ENCODE measurements at regions not wholly inside any gene's neighbourhood (a gene's known extent, or its start where the extent isn't known, plus 50 kb on each side); places are given as distances from the start of the nearest gene placed in this dataset.

DNA sequence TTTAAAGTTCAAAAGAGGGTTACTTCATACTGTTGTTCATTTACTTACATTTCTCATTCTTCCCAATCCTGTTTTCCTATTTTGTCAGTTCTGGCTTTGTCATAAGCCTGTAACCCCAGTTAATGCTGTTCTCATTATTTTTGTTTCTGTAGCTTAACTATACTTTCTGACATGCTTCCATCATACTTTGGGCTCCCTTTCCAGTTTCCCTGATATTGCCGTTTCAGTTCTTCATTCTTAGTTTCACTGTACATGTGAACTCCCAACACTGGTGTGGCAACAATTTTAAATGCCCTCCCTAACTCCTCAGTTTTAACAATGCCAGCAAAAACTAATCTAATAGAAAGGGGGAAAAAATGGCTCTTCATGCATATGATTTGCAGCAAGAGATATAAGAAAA, 456.7 kb downstream of the LMO4 start:
- no peak for DNase-seq (ENCODE audit: low spot score in 2 of 2)
- no peak overlapping the region for H3K4me3 ChIP-seq (ENCODE audit: low read depth, poor library complexity, severe bottlenecking)
- intact Hi-C loops (cut with DNase I; ENCODE audit: low total_unique reads), result no loop called here
- WGBS, 2 donors, result 59 to 67% methylated on average over 1 of the region's 1 CpG
- TF ChIP-seq, protein P1, sequence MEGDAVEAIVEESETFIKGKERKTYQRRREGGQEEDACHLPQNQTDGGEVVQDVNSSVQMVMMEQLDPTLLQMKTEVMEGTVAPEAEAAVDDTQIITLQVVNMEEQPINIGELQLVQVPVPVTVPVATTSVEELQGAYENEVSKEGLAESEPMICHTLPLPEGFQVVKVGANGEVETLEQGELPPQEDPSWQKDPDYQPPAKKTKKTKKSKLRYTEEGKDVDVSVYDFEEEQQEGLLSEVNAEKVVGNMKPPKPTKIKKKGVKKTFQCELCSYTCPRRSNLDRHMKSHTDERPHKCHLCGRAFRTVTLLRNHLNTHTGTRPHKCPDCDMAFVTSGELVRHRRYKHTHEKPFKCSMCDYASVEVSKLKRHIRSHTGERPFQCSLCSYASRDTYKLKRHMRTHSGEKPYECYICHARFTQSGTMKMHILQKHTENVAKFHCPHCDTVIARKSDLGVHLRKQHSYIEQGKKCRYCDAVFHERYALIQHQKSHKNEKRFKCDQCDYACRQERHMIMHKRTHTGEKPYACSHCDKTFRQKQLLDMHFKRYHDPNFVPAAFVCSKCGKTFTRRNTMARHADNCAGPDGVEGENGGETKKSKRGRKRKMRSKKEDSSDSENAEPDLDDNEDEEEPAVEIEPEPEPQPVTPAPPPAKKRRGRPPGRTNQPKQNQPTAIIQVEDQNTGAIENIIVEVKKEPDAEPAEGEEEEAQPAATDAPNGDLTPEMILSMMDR (IDR thresholded peaks at IDR 0.05), result no peak
- TF ChIP-seq POLR2A (IDR thresholded peaks at IDR 0.05), result no peak

DNA sequence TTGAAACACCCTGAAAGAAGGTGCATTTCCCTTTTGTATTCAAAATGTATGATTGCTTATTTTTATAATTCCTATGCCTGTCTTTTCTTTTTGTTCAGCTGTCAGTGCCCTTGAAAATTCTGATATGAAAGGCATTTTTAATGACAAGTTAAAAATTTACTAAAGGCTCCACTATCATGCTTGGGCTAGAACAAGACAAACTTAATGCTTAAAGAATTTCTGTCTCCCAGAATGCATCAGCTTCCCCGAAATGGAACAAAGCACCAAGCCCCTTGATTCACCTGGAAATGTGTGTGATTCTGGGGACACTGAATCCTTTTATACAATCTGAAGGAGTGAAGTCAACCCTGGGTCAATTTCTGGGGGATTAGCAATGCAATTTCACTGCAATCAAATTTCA, 457.5 kb downstream of the LMO4 start:
- no peak for DNase-seq (ENCODE audit: low spot score in 2 of 2)
- 85 to 100% methylated on average over 1 of the region's 1 CpG for WGBS, 2 donors
- TF ChIP-seq, protein P1 (IDR thresholded peaks at IDR 0.05), result no peak
- no peak for TF ChIP-seq POLR2A (IDR thresholded peaks at IDR 0.05)
- no peak overlapping the region for H3K4me3 ChIP-seq (ENCODE audit: low read depth, poor library complexity, severe bottlenecking)
- intact Hi-C loops (cut with DNase I; ENCODE audit: low total_unique reads), result no loop called here

- DNase-seq (ENCODE audit: low spot score in 2 of 2), result no peak
- WGBS, 2 donors, result 89 to 91% methylated on average over 5 of the region's 5 CpGs
- no peak overlapping the region for H3K4me3 ChIP-seq (ENCODE audit: low read depth, poor library complexity, severe bottlenecking)
- TF ChIP-seq, protein P1 (IDR thresholded peaks at IDR 0.05), result no peak
- no peak for TF ChIP-seq POLR2A (IDR thresholded peaks at IDR 0.05)
- intact Hi-C loops (cut with DNase I; ENCODE audit: low total_unique reads), result no loop called here
Measured at GRCh38 chr1:87786861-87787545, 458.3 kb downstream of the LMO4 start.

DNA sequence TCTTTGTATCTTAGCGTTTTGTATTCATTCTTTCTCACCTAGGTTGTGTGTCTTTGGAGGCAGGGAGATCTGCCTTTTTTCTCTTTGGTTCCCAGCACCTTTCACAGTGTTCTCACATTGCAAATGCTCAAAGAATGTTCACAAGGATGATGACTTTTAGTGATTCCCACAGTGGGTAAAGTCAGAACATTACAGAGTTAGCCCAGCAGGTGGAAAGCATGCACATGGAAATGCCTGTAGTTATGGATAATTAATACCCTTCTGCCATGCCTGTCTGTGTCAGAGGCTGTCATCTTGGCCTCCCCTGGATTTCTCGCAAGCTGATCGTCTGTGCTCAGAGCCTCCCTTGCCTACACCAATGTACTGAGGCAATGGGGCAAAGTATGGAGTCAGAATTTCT, 458.9 kb downstream of the LMO4 start:
- 51 to 61% methylated on average over 3 of the region's 3 CpGs for WGBS, 2 donors
- TF ChIP-seq, protein P1 (IDR thresholded peaks at IDR 0.05), result no peak
- TF ChIP-seq POLR2A (IDR thresholded peaks at IDR 0.05), result no peak
- no peak for DNase-seq (ENCODE audit: low spot score in 2 of 2)
- no peak overlapping the region for H3K4me3 ChIP-seq (ENCODE audit: low read depth, poor library complexity, severe bottlenecking)
- intact Hi-C loops (cut with DNase I; ENCODE audit: low total_unique reads), result no loop called here

GRCh38 chr1:87790756-87791155, 462.1 kb downstream of the LMO4 start:
- intact Hi-C loops (cut with DNase I; ENCODE audit: low total_unique reads), result no loop called here
- TF ChIP-seq, protein P1 (IDR thresholded peaks at IDR 0.05), result no peak
- no peak for TF ChIP-seq POLR2A (IDR thresholded peaks at IDR 0.05)
- H3K4me3 ChIP-seq (ENCODE audit: low read depth, poor library complexity, severe bottlenecking), result no peak overlapping the region
- 67 to 68% methylated on average over 2 of the region's 2 CpGs for WGBS, 2 donors
- no peak for DNase-seq (ENCODE audit: low spot score in 2 of 2)

Data from lower leg skin (tissue), 4 donors.